Adrenal gland (tissue), 5 donors: ENCODE measurements at regions not wholly inside any gene's neighbourhood (a gene's known extent, or its start where the extent isn't known, plus 50 kb on each side); places are given as distances from the start of the nearest gene placed in this dataset.

Experiments
- CTCF ChIP-seq, 6 experiments: fragments of 450-650 bp in 4 of 6; fragments of 200-600 bp in 2 of 6; sonication (generic) in 1 of 6; IDR thresholded peaks; 1 replicate in 5 of 6; 2 replicates in 1 of 6; pipeline versions ENCODE4 v1.5.1 to v1.8.0; 2016 to 2021; ENCODE audit warnings: antibody characterized with exemption in 6 of 6, mild to moderate bottlenecking in 2 of 6, moderate library complexity in 1 of 6
- POLR2A ChIP-seq, 2 donors: fragments of 450-650 bp; IDR thresholded peaks; one replicate each; pipeline ENCODE4 v1.6.1; 2017; ENCODE audit warnings: antibody characterized with exemption in 2 of 2, mild to moderate bottlenecking in 2 of 2, moderate library complexity in 1 of 2
- donor health status: DM: no; HTN: no; CAD: no.

- TF ChIP-seq CTCF (IDR thresholded peaks at IDR 0.05) (no peak), POLR2A (IDR thresholded peaks at IDR 0.05) (no peak)
These were observed 257.9 kb downstream of the NDUFA10 start for GRCh38 chr2:239767021-239767905.
